HG03469 (cell line): ENCODE measurements at regions not wholly inside any gene's neighbourhood (a gene's known extent, or its start where the extent isn't known, plus 50 kb on each side); places are given as distances from the start of the nearest gene placed in this dataset.
"Not testable (repeated sequence)": the region's sequence is repeated elsewhere in the genome, so short reads cannot be mapped to it uniquely, and the experiment has no call there.

Experiments
- ATAC-seq: cut with Tn5 transposase; IDR thresholded peaks from one replicate; pipeline ENCODE4 v1.9.1; 2021; ENCODE audit warnings: mild to moderate bottlenecking, moderate library complexity, moderate number of reproducible peaks; ENCODE audit not compliant: unreplicated experiment

- ATAC-seq = no peak
These were observed 170.9 kb downstream of the POLR1F start for GRCh38 chr7:19537942-19538401.

GRCh38 chr7:19533266-19533665, 175.6 kb downstream of the POLR1F start:
- no peak for ATAC-seq

- ATAC-seq = no peak
These were observed 178.0 kb downstream of the POLR1F start for GRCh38 chr7:19530852-19531251.

GRCh38 chr7:19530261-19530660, 178.6 kb downstream of the POLR1F start:
- no peak for ATAC-seq

- ATAC-seq = no peak
These were observed 182.2 kb downstream of the POLR1F start for GRCh38 chr7:19526639-19527038.

GRCh38 chr7:19522486-19522885, 186.4 kb downstream of the POLR1F start:
- ATAC-seq = no peak

- ATAC-seq = no peak
These were observed 188.4 kb downstream of the POLR1F start for GRCh38 chr7:19520392-19520791.

GRCh38 chr7:19519443-19520021, 189.3 kb downstream of the POLR1F start:
- no peak for ATAC-seq

- ATAC-seq = not testable (repeated sequence)
These were observed 191.3 kb downstream of the POLR1F start for GRCh38 chr7:19517546-19517945.

GRCh38 chr7:19508821-19509220, 200.0 kb downstream of the POLR1F start:
- no peak for ATAC-seq

GRCh38 chr7:19508124-19508523, 200.7 kb downstream of the POLR1F start:
- no peak for ATAC-seq

GRCh38 chr7:19491821-19492452, 216.9 kb downstream of the POLR1F start:
- no peak for ATAC-seq

- no peak for ATAC-seq
These were observed 217.5 kb downstream of the POLR1F start for GRCh38 chr7:19491371-19491770.

GRCh38 chr7:19489162-19489820, 219.5 kb downstream of the POLR1F start:
- ATAC-seq = no peak

- ATAC-seq = no peak
These were observed 220.8 kb downstream of the POLR1F start for GRCh38 chr7:19488056-19488455.

- ATAC-seq = no peak
These were observed 226.2 kb downstream of the POLR1F start for GRCh38 chr7:19482628-19483027.

- ATAC-seq = no peak
These were observed 228.5 kb downstream of the POLR1F start for GRCh38 chr7:19480383-19480782.

- ATAC-seq = no peak
These were observed 238.8 kb downstream of the POLR1F start for GRCh38 chr7:19470031-19470430.

GRCh38 chr7:19465861-19466260, 243.0 kb downstream of the POLR1F start:
- ATAC-seq = no peak

- ATAC-seq = no peak
These were observed 244.1 kb downstream of the POLR1F start for GRCh38 chr7:19464751-19465150.

GRCh38 chr7:19464241-19464640, 244.6 kb downstream of the POLR1F start:
- no peak for ATAC-seq

GRCh38 chr7:19463581-19463980, 245.3 kb downstream of the POLR1F start:
- ATAC-seq = no peak
